ENCODE measurements at regions not wholly inside any gene's neighbourhood (a gene's known extent, or its start where the extent isn't known, plus 50 kb on each side); places are given as distances from the start of the nearest gene placed in this dataset.

GRCh38 chr5:133670336-133670735 lies 58.0 kb upstream of the FSTL4 start:
- in situ Hi-C loops (cut with HindIII; ENCODE audit: low sequenced_read_pairs) = no loop called here
- TF ChIP-seq CTCF (IDR thresholded peaks at IDR 0.05; ENCODE audit: low read depth, low read length) = no peak
- H3K4me3 ChIP-seq (ENCODE audit: low read depth, low read length) = no peak overlapping the region
- no peak for DNase-seq (ENCODE audit: low read depth, low spot score)

GRCh38 chr5:133669472-133669871 lies 57.1 kb upstream of the FSTL4 start:
- no peak for DNase-seq (ENCODE audit: low read depth, low spot score)
- no peak overlapping the region for H3K4me3 ChIP-seq (ENCODE audit: low read depth, low read length)
- in situ Hi-C loops (cut with HindIII; ENCODE audit: low sequenced_read_pairs) = no loop called here
- TF ChIP-seq CTCF (IDR thresholded peaks at IDR 0.05; ENCODE audit: low read depth, low read length) = no peak

- no peak overlapping the region for H3K4me3 ChIP-seq (ENCODE audit: low read depth, low read length)
- TF ChIP-seq CTCF (IDR thresholded peaks at IDR 0.05; ENCODE audit: low read depth, low read length) = no peak
- in situ Hi-C loops (cut with HindIII; ENCODE audit: low sequenced_read_pairs) = no loop called here
- DNase-seq (ENCODE audit: low read depth, low spot score) = no peak
Observed at GRCh38 chr5:133668458-133668857, 56.1 kb upstream of the FSTL4 start.

GRCh38 chr5:133667217-133667616 lies 54.9 kb upstream of the FSTL4 start:
- in situ Hi-C loops (cut with HindIII; ENCODE audit: low sequenced_read_pairs) = no loop called here
- DNase-seq (ENCODE audit: low read depth, low spot score) = no peak
- TF ChIP-seq CTCF (IDR thresholded peaks at IDR 0.05; ENCODE audit: low read depth, low read length) = no peak
- no peak overlapping the region for H3K4me3 ChIP-seq (ENCODE audit: low read depth, low read length)

- H3K4me3 ChIP-seq (ENCODE audit: low read depth, low read length) = no peak overlapping the region
- in situ Hi-C loops (cut with HindIII; ENCODE audit: low sequenced_read_pairs) = no loop called here
- no peak for TF ChIP-seq CTCF (IDR thresholded peaks at IDR 0.05; ENCODE audit: low read depth, low read length)
- no peak for DNase-seq (ENCODE audit: low read depth, low spot score)
Observed at GRCh38 chr5:133665571-133665970, 53.2 kb upstream of the FSTL4 start.

GRCh38 chr5:133664422-133664821 lies 52.1 kb upstream of the FSTL4 start:
- DNase-seq (ENCODE audit: low read depth, low spot score) = peak; percentile 6
- TF ChIP-seq CTCF (IDR thresholded peaks at IDR 0.05; ENCODE audit: low read depth, low read length) = no peak
- in situ Hi-C loops (cut with HindIII; ENCODE audit: low sequenced_read_pairs) = no loop called here
- H3K4me3 ChIP-seq (ENCODE audit: low read depth, low read length) = no peak overlapping the region
